ENCODE measurements at regions not wholly inside any gene's neighbourhood (a gene's known extent, or its start where the extent isn't known, plus 50 kb on each side); places are given as distances from the start of the nearest gene placed in this dataset.

DNA sequence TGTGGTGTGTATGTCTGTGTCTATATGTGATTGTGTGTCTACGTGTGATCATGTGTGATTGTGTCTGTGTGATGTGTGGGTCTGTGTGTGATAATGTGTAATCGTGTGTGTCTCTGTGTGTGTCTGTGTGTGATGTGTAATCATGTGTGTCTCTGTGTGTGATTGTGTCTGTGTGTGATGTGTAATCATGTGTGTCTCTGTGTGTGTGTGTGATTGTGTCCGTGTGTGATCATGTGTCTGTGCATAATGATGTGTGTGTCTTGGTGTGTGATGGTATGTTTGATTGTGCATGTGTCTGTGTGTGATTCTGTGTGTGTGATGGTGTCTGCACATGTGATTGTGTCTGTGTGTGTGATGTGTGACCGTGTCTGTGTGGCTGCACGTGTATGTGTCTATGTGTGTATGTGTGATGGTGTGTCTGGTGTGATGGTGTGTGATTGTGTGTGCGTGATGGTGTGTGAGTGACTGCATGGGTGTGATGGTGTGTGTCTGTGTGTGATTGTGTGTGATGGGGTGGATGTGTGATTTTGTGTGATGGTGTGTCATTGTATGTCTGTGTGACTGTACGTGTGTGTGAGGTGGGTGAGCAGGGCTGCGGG lies 78.9 kb downstream of the RTP5 start:
- RAD21 ChIA-PET (ENCODE audit: unreplicated experiment), result no interaction called here
- POLR2A ChIA-PET, result no interaction called here
- no TSS peak for BruUV-seq (replicated peaks)
- WGBS (ENCODE audit: insufficient coverage, insufficient replicate concordance, low lambda C conversion rate, missing lambda C conversion rate), result 30% methylated on average over 8 of the region's 8 CpGs
- no peak for ATAC-seq
- Histone ChIP-seq H3K79me2 (ENCODE audit: control insufficient read depth, insufficient read depth, low read length) (no peaks in the 10 kb centered on the region), H3K4me3 (no peak overlapping the region), H3K4me1 (ENCODE audit: control insufficient read depth, insufficient read depth, low read length) (no peaks in the 10 kb centered on the region), H3K27me3 (replicated peaks in 1 of 2; ENCODE audit: control insufficient read depth in 2 of 2, insufficient read depth in 2 of 2, low read length in 1 of 2) (no peaks in the 10 kb centered on the region), H3K9ac (ENCODE audit: control insufficient read depth, insufficient read depth, low read length) (no peak overlapping the region), H2AFZ (ENCODE audit: control insufficient read depth, low read depth, low read length) (no peak overlapping the region), H3K4me2 (ENCODE audit: control insufficient read depth, insufficient read depth) (no peak overlapping the region), H3K27ac (ENCODE audit: control insufficient read depth, insufficient read depth) (no peak overlapping the region), H4K20me1 (ENCODE audit: control insufficient read depth, insufficient read depth) (no peaks in the 10 kb centered on the region), H3K36me3 (ENCODE audit: control insufficient read depth in 2 of 2, insufficient read depth in 2 of 2, low read length in 1 of 2) (no peaks in the 10 kb centered on the region), H3K9me3 (replicated peaks; ENCODE audit: control insufficient read depth, insufficient read depth, low read length) (no peaks in the 10 kb centered on the region; the same call in 2 of the 3 replicates)
- CTCF ChIA-PET, result no interaction called here
- in situ Hi-C loops (cut with MboI), result no loop called here
- FAIRE-seq, result peak; percentile 78
- TF ChIP-seq NFIC (IDR thresholded peaks at IDR 0.05; ENCODE audit: low read depth, low read length), result peak; percentile 41; the same call in 1 of the 2 replicates
- TF ChIP-seq NR2C2 (IDR thresholded peaks at IDR 0.05; ENCODE audit: borderline replicate concordance, control insufficient read depth, insufficient read length, low read depth), result peak; percentile 33
- TF ChIP-seq, protein P1, sequence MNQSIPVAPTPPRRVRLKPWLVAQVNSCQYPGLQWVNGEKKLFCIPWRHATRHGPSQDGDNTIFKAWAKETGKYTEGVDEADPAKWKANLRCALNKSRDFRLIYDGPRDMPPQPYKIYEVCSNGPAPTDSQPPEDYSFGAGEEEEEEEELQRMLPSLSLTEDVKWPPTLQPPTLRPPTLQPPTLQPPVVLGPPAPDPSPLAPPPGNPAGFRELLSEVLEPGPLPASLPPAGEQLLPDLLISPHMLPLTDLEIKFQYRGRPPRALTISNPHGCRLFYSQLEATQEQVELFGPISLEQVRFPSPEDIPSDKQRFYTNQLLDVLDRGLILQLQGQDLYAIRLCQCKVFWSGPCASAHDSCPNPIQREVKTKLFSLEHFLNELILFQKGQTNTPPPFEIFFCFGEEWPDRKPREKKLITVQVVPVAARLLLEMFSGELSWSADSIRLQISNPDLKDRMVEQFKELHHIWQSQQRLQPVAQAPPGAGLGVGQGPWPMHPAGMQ (IDR thresholded peaks at IDR 0.05; ENCODE audit: borderline replicate concordance), result peak; percentile 24; the same call in 1 of the 2 replicates
- TF ChIP-seq BCL3 (IDR thresholded peaks at IDR 0.05; ENCODE audit: borderline replicate concordance, insufficient read depth, low read depth, low read length, poor library complexity, severe bottlenecking), result peak; percentile 56
- no peak for TF ChIP-seq NRF1 (conservative IDR thresholded peaks at IDR 0.05; ENCODE audit: low read depth, low read length)
- TF ChIP-seq, protein P2, sequence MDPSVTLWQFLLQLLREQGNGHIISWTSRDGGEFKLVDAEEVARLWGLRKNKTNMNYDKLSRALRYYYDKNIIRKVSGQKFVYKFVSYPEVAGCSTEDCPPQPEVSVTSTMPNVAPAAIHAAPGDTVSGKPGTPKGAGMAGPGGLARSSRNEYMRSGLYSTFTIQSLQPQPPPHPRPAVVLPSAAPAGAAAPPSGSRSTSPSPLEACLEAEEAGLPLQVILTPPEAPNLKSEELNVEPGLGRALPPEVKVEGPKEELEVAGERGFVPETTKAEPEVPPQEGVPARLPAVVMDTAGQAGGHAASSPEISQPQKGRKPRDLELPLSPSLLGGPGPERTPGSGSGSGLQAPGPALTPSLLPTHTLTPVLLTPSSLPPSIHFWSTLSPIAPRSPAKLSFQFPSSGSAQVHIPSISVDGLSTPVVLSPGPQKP (IDR thresholded peaks at IDR 0.05; ENCODE audit: low read depth, low read length), result no peak
- TF ChIP-seq TCF3 (IDR thresholded peaks at IDR 0.05; ENCODE audit: borderline replicate concordance, insufficient read depth, low read depth, low read length), result peak; percentile 11; the same call in 1 of the 2 replicates
- SMC1A ChIA-PET (ENCODE audit: uncharacterized antibody, unreplicated experiment), result no interaction called here
- no peak for DNase-seq (ENCODE audit: low read depth, low spot score)
- intact Hi-C loops (cut with micrococcal nuclease; ENCODE audit: unreplicated experiment), result no loop called here
